NCI-H69 (cell line): ENCODE measurements at regions not wholly inside any gene's neighbourhood (a gene's known extent, or its start where the extent isn't known, plus 50 kb on each side); places are given as distances from the start of the nearest gene placed in this dataset.
A peak's percentile ranks its signal among the peaks of the same experiment; 100 is the strongest.

ENCODE experiments used
- DNase-seq: peaks from one replicate; lab custom pipeline; 2025; lab: John Stamatoyannopoulos, UW

GRCh38 chr13:79812070-79812850 is 331.3 kb downstream of the NDFIP2 start:
- no peak for DNase-seq

GRCh38 chr13:79811170-79811569 is 330.2 kb downstream of the NDFIP2 start:
- no peak for DNase-seq

- DNase-seq: no peak
These were observed 329.7 kb downstream of the NDFIP2 start for GRCh38 chr13:79810669-79811068.

- no peak for DNase-seq
These were observed 329.1 kb downstream of the NDFIP2 start for GRCh38 chr13:79810018-79810417.

- DNase-seq: no peak
These were observed 327.5 kb downstream of the NDFIP2 start for GRCh38 chr13:79808475-79808874.

- DNase-seq: no peak
These were observed 326.6 kb downstream of the NDFIP2 start for GRCh38 chr13:79807554-79807953.

- no peak for DNase-seq
These were observed 325.9 kb downstream of the NDFIP2 start for GRCh38 chr13:79806821-79807220.

- no peak for DNase-seq
These were observed 324.4 kb downstream of the NDFIP2 start for GRCh38 chr13:79805317-79805716.

- peak; percentile 4 for DNase-seq
These were observed 323.0 kb downstream of the NDFIP2 start for GRCh38 chr13:79803989-79804388.

- no peak for DNase-seq
These were observed 322.3 kb downstream of the NDFIP2 start for GRCh38 chr13:79803296-79803695.

- peak; percentile 70 for DNase-seq
These were observed 321.6 kb downstream of the NDFIP2 start for GRCh38 chr13:79802389-79803085.

- peak; percentile 3 for DNase-seq
These were observed 318.3 kb downstream of the NDFIP2 start for GRCh38 chr13:79799059-79799867.

- DNase-seq: no peak
These were observed 315.2 kb downstream of the NDFIP2 start for GRCh38 chr13:79796136-79796535.

- DNase-seq: no peak
These were observed 314.0 kb downstream of the NDFIP2 start for GRCh38 chr13:79794931-79795330.

GRCh38 chr13:79792716-79793115 is 311.8 kb downstream of the NDFIP2 start:
- no peak for DNase-seq

GRCh38 chr13:79791471-79792042 is 310.6 kb downstream of the NDFIP2 start:
- no peak for DNase-seq

GRCh38 chr13:79786176-79786575 is 305.2 kb downstream of the NDFIP2 start:
- no peak for DNase-seq

- DNase-seq: peak; percentile 73
These were observed 301.7 kb downstream of the NDFIP2 start for GRCh38 chr13:79782541-79783205.

GRCh38 chr13:79781829-79782540 is 301.0 kb downstream of the NDFIP2 start:
- no peak for DNase-seq

- no peak for DNase-seq
These were observed 299.3 kb downstream of the NDFIP2 start for GRCh38 chr13:79780240-79780639.

- no peak for DNase-seq
These were observed 298.8 kb downstream of the NDFIP2 start for GRCh38 chr13:79779761-79780160.
